OCI-LY1 (cell line): ENCODE measurements at regions not wholly inside any gene's neighbourhood (a gene's known extent, or its start where the extent isn't known, plus 50 kb on each side); places are given as distances from the start of the nearest gene placed in this dataset.

Experiments
- H2AFZ ChIP-seq: fragments of 200-600 bp; sonication (generic), shearing (Covaris generic); 2 replicates; pipeline ENCODE4 v1.6.0; 2014; ENCODE audit warnings: antibody characterized with exemption, mild to moderate bottlenecking, low read length
- H3F3A ChIP-seq: fragments of 200-600 bp; sonication (generic), shearing (Covaris generic); 2 replicates; pipeline ENCODE4 v1.6.0; 2014; ENCODE audit warnings: mild to moderate bottlenecking, antibody characterized with exemption, low read length, moderate library complexity; ENCODE audit not compliant: insufficient read depth
- H3K27ac ChIP-seq: fragments of 200-600 bp; sonication (generic); 2 replicates; pipeline ENCODE4 v1.5.1; 2014; ENCODE audit warnings: low read length, mixed run types, mild to moderate bottlenecking, low read depth; ENCODE audit not compliant: poor library complexity, severe bottlenecking
- H3K27me3 ChIP-seq: fragments of 200-600 bp; sonication (generic); 2 replicates; pipeline ENCODE4 v1.6.0; 2014; ENCODE audit warnings: antibody characterized with exemption, mild to moderate bottlenecking, low read length, moderate library complexity; ENCODE audit not compliant: insufficient read depth
- H3K36me3 ChIP-seq: fragments of 200-600 bp; sonication (generic); 2 replicates; pipeline ENCODE4 v1.6.1; 2014; ENCODE audit warnings: mild to moderate bottlenecking, antibody characterized with exemption, low read length, moderate library complexity, mixed read lengths; ENCODE audit not compliant: insufficient read depth
- H3K4me1 ChIP-seq: fragments of 200-600 bp; sonication (generic); 2 replicates; pipeline ENCODE4 v1.5.1; 2014; ENCODE audit warnings: mild to moderate bottlenecking, low read length, moderate library complexity; ENCODE audit not compliant: insufficient read depth, severe bottlenecking
- H3K4me2 ChIP-seq: fragments of 200-600 bp; sonication (generic), shearing (Covaris generic); 2 replicates; pipeline ENCODE4 v1.6.1; 2014; ENCODE audit warnings: low read length
- H3K4me3 ChIP-seq: fragments of 200-600 bp; sonication (generic); 2 replicates; pipeline ENCODE4 v1.5.1; 2014; ENCODE audit warnings: low read length, low read depth, mild to moderate bottlenecking, mixed read lengths; ENCODE audit not compliant: poor library complexity, severe bottlenecking
- H3K79me2 ChIP-seq: fragments of 200-600 bp; shearing (Covaris generic); 2 replicates; pipeline ENCODE4 v1.6.1; 2016; ENCODE audit warnings: mixed run types, low read length, mixed read lengths; ENCODE audit not compliant: insufficient read depth
- H3K9ac ChIP-seq: fragments of 200-600 bp; sonication (generic), shearing (Covaris generic); 2 replicates; pipeline ENCODE4 v1.6.1; 2014; ENCODE audit warnings: mild to moderate bottlenecking, low read length, mixed read lengths
- H3K9me2 ChIP-seq: fragments of 200-600 bp; sonication (generic), shearing (Covaris generic); 2 replicates; pipeline ENCODE4 v1.6.1; 2014; ENCODE audit warnings: low read depth, mild to moderate bottlenecking, low read length, mixed read lengths
- H3K9me3 ChIP-seq: fragments of 200-600 bp; shearing (Covaris generic); 2 replicates; pipeline ENCODE4 v1.6.1; 2014; ENCODE audit warnings: low read length, mixed read lengths
- H4K20me1 ChIP-seq: fragments of 200-600 bp; sonication (generic), shearing (Covaris generic); 2 replicates; pipeline ENCODE4 v1.6.0; 2016; ENCODE audit warnings: mild to moderate bottlenecking, low read length; ENCODE audit not compliant: insufficient read depth
- EZH2 ChIP-seq: fragments of 200-600 bp; sonication (generic), shearing (Covaris generic); IDR thresholded peaks from 2 replicates; pipeline ENCODE4 v1.8.0; 2017; ENCODE audit warnings: borderline replicate concordance, mixed run types, mild to moderate bottlenecking, antibody characterized with exemption, low read length, moderate library complexity, mixed read lengths
- TF ChIP-seq, protein P1 (sequence below): fragments of 200-600 bp; sonication (generic), shearing (Covaris generic); IDR thresholded peaks from 2 replicates; pipeline ENCODE4 v1.5.1; 2017; ENCODE audit warnings: mild to moderate bottlenecking, antibody characterized with exemption, low read length, moderate library complexity, mixed read lengths

DNA sequence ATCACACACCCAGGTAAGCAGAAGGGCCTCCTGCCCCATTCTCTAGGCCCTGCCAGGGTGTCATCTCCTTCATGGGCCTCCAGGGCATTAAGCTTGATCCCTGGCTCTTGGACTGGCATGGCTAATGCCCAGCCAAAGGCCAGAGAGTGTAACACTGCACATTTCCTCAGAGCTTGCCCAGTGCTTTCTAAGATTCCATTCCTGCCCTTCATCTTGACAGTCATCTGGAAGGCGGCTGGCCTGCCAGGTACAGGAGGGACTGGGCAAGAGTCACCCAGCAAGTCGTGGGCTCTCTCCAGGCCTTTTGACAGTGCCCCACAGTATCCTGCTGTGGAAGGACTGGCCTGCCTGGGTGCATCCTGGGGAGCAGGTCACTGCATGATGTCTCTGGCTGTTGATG, 268.9 kb downstream of the HAUS1 start:
- Histone ChIP-seq H3K9me2 (no peaks in the 10 kb centered on the region), H3K9me3 (no peaks in the 10 kb centered on the region), H3K79me2 (no peaks in the 10 kb centered on the region), H3K4me3 (no peak overlapping the region), H3K4me2 (no peak overlapping the region), H4K20me1 (no peaks in the 10 kb centered on the region), H2AFZ (no peak overlapping the region), H3K27ac (no peak overlapping the region), H3K4me1 (no peaks in the 10 kb centered on the region), H3K27me3 (no peaks in the 10 kb centered on the region), H3F3A (no peaks in the 10 kb centered on the region), H3K36me3 (no peaks in the 10 kb centered on the region; the same call in 1 of the 2 replicates), H3K9ac (no peak overlapping the region)
- TF ChIP-seq, protein P1, sequence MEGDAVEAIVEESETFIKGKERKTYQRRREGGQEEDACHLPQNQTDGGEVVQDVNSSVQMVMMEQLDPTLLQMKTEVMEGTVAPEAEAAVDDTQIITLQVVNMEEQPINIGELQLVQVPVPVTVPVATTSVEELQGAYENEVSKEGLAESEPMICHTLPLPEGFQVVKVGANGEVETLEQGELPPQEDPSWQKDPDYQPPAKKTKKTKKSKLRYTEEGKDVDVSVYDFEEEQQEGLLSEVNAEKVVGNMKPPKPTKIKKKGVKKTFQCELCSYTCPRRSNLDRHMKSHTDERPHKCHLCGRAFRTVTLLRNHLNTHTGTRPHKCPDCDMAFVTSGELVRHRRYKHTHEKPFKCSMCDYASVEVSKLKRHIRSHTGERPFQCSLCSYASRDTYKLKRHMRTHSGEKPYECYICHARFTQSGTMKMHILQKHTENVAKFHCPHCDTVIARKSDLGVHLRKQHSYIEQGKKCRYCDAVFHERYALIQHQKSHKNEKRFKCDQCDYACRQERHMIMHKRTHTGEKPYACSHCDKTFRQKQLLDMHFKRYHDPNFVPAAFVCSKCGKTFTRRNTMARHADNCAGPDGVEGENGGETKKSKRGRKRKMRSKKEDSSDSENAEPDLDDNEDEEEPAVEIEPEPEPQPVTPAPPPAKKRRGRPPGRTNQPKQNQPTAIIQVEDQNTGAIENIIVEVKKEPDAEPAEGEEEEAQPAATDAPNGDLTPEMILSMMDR, result no peak
- no peak for TF ChIP-seq EZH2

DNA sequence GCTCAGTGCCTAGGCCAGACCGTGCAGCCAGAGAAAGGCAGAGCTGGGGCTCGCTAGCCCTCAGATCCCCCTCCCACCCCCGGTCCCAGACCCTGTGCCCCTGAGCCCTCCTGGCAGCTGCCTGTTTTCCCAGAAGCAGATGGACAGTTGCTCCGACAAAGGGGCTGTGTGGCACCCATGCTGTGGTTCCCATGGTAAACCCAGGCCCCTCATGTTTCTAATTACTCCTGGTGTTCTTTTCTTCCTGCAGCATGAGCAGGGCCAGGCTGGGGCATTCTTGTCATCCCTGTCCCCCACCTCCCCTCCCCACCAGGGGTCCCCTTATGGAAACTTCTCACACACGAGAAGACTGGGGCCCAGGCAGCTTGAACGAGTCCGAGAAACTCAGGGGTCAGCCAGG, 269.6 kb downstream of the HAUS1 start:
- no peak overlapping the region for H3K4me2 ChIP-seq
- H4K20me1 ChIP-seq, result no peaks in the 10 kb centered on the region

GRCh38 chr18:46374850-46375249, 270.7 kb downstream of the HAUS1 start:
- Histone ChIP-seq H3K9me3 (no peaks in the 10 kb centered on the region), H4K20me1 (no peaks in the 10 kb centered on the region), H3K9me2 (no peaks in the 10 kb centered on the region), H2AFZ (no peak overlapping the region), H3K36me3 (no peaks in the 10 kb centered on the region; the same call in 1 of the 2 replicates), H3K4me3 (no peak overlapping the region), H3K4me1 (no peaks in the 10 kb centered on the region), H3F3A (no peaks in the 10 kb centered on the region), H3K79me2 (no peaks in the 10 kb centered on the region), H3K27ac (no peak overlapping the region), H3K4me2 (no peak overlapping the region), H3K9ac (no peak overlapping the region), H3K27me3 (no peaks in the 10 kb centered on the region)
- TF ChIP-seq, protein P1, result no peak
- TF ChIP-seq EZH2, result no peak

More for the DNA sequence above, 269.6 kb downstream of the HAUS1 start:
- H3K79me2 ChIP-seq, result no peaks in the 10 kb centered on the region
- no peaks in the 10 kb centered on the region for H3K4me1 ChIP-seq
- no peaks in the 10 kb centered on the region for H3F3A ChIP-seq
- H3K4me3 ChIP-seq, result no peak overlapping the region
- H3K27me3 ChIP-seq, result no peaks in the 10 kb centered on the region
- H3K9ac ChIP-seq, result no peak overlapping the region
- no peaks in the 10 kb centered on the region for H3K9me2 ChIP-seq
- H3K9me3 ChIP-seq, result no peaks in the 10 kb centered on the region
- H2AFZ ChIP-seq, result no peak overlapping the region
- TF ChIP-seq, protein P1, result no peak
- TF ChIP-seq EZH2, result no peak
- H3K36me3 ChIP-seq, result no peaks in the 10 kb centered on the region; the same call in 1 of the 2 replicates
- no peak overlapping the region for H3K27ac ChIP-seq
